ENCODE measurements at regions not wholly inside any gene's neighbourhood (a gene's known extent, or its start where the extent isn't known, plus 50 kb on each side); places are given as distances from the start of the nearest gene placed in this dataset.

DNA sequence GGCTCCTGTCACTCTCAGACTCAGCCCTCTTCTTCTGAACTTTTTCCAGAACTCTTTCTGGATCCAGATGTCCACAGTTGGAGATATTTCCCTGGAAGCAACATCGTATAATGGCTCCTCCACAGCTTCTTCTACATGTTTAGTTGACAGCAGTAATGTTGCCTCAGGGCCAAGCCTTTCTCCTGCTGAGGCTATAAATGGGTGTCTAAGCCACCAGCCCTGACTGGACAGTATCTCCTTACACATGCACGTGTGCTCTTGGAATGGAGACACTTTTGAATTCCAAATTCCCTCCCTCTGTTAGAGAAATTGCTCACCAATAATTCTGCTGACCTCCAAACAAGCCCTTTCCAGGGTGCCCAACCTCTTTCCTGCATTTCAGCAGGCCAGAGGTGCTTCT, 156.2 kb upstream of the PIK3C3 start:
- Histone ChIP-seq H3K4me1 (ENCODE audit: insufficient read depth, low read length, poor library complexity, severe bottlenecking) (no peaks in the 10 kb centered on the region), H3K36me3 (ENCODE audit: insufficient read depth, low read length) (no peaks in the 10 kb centered on the region), H3K9me3 (ENCODE audit: low read length) (no peaks in the 10 kb centered on the region), H3K4me2 (ENCODE audit: low read length) (no peak overlapping the region), H2AFZ (ENCODE audit: low read length) (no peak overlapping the region), H4K20me1 (ENCODE audit: insufficient read depth, low read length) (no peaks in the 10 kb centered on the region), H3K4me3 (ENCODE audit: low read depth, low read length, poor library complexity, severe bottlenecking) (no peak overlapping the region), H3K27ac (ENCODE audit: low read depth, low read length, poor library complexity, severe bottlenecking) (no peak overlapping the region), H3K79me2 (ENCODE audit: insufficient read depth, low read depth, low read length) (no peaks in the 10 kb centered on the region), H3K9me2 (ENCODE audit: insufficient read depth, low read length) (no peaks in the 10 kb centered on the region)
- ChIA-PET CTCF (ENCODE audit: unreplicated experiment) (no interaction called here), POLR2A (no interaction called here)
- no TSS peak for BruUV-seq (replicated peaks)
- TF ChIP-seq, protein P1, sequence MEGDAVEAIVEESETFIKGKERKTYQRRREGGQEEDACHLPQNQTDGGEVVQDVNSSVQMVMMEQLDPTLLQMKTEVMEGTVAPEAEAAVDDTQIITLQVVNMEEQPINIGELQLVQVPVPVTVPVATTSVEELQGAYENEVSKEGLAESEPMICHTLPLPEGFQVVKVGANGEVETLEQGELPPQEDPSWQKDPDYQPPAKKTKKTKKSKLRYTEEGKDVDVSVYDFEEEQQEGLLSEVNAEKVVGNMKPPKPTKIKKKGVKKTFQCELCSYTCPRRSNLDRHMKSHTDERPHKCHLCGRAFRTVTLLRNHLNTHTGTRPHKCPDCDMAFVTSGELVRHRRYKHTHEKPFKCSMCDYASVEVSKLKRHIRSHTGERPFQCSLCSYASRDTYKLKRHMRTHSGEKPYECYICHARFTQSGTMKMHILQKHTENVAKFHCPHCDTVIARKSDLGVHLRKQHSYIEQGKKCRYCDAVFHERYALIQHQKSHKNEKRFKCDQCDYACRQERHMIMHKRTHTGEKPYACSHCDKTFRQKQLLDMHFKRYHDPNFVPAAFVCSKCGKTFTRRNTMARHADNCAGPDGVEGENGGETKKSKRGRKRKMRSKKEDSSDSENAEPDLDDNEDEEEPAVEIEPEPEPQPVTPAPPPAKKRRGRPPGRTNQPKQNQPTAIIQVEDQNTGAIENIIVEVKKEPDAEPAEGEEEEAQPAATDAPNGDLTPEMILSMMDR (conservative IDR thresholded peaks at IDR 0.05; ENCODE audit: low read length), result no peak
- TF ChIP-seq EZH2phosphoT487 (IDR thresholded peaks at IDR 0.05; ENCODE audit: borderline replicate concordance, low read depth, low read length), result no peak
- no peak for DNase-seq (ENCODE audit: low spot score)
- intact Hi-C loops (cut with micrococcal nuclease; ENCODE audit: unreplicated experiment), result no loop called here

DNA sequence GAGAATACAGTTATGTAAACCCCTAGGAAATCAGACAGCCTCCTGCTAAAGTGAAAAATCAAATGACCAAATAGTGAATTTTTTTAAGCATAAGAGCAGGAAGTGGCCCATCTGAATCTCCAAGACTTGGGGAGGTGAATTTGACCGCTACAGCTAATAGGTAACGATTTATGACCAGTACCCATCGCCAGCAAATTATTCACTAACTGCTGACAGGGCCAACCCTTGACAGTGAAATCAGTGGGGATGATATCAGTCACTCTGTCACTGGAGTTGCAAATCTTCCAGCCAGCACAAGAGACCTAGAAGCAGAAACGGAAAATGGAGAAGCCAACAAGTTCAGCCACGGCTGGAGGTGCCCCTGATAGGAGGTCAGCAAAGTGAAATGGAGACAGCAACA, 164.3 kb upstream of the PIK3C3 start:
- Histone ChIP-seq H3K79me2 (ENCODE audit: insufficient read depth, low read depth, low read length) (no peaks in the 10 kb centered on the region), H3K27ac (ENCODE audit: low read depth, low read length, poor library complexity, severe bottlenecking) (no peak overlapping the region), H3K36me3 (ENCODE audit: insufficient read depth, low read length) (no peaks in the 10 kb centered on the region), H4K20me1 (ENCODE audit: insufficient read depth, low read length) (no peaks in the 10 kb centered on the region), H2AFZ (ENCODE audit: low read length) (no peak overlapping the region), H3K4me2 (ENCODE audit: low read length) (no peak overlapping the region), H3K9me3 (ENCODE audit: low read length) (no peaks in the 10 kb centered on the region), H3K9me2 (ENCODE audit: insufficient read depth, low read length) (no peaks in the 10 kb centered on the region), H3K4me3 (ENCODE audit: low read depth, low read length, poor library complexity, severe bottlenecking) (no peak overlapping the region), H3K4me1 (ENCODE audit: insufficient read depth, low read length, poor library complexity, severe bottlenecking) (no peaks in the 10 kb centered on the region)
- intact Hi-C loops (cut with micrococcal nuclease; ENCODE audit: unreplicated experiment), result no loop called here
- DNase-seq (ENCODE audit: low spot score), result no peak
- BruUV-seq (replicated peaks), result no TSS peak
- POLR2A ChIA-PET, result no interaction called here
- CTCF ChIA-PET (ENCODE audit: unreplicated experiment), result no interaction called here
- TF ChIP-seq, protein P1 (conservative IDR thresholded peaks at IDR 0.05; ENCODE audit: low read length), result no peak
- no peak for TF ChIP-seq EZH2phosphoT487 (IDR thresholded peaks at IDR 0.05; ENCODE audit: borderline replicate concordance, low read depth, low read length)

- H3K4me1 ChIP-seq (ENCODE audit: insufficient read depth, low read length, poor library complexity, severe bottlenecking), result no peaks in the 10 kb centered on the region
- H3K9me3 ChIP-seq (ENCODE audit: low read length), result no peaks in the 10 kb centered on the region
- no peaks in the 10 kb centered on the region for H3K79me2 ChIP-seq (ENCODE audit: insufficient read depth, low read depth, low read length)
- no peaks in the 10 kb centered on the region for H4K20me1 ChIP-seq (ENCODE audit: insufficient read depth, low read length)
- no peak overlapping the region for H3K4me3 ChIP-seq (ENCODE audit: low read depth, low read length, poor library complexity, severe bottlenecking)
- no peak for DNase-seq (ENCODE audit: low spot score)
- H3K9me2 ChIP-seq (ENCODE audit: insufficient read depth, low read length), result no peaks in the 10 kb centered on the region
- H2AFZ ChIP-seq (ENCODE audit: low read length), result no peak overlapping the region
- intact Hi-C loops (cut with micrococcal nuclease; ENCODE audit: unreplicated experiment), result no loop called here
- no peak for TF ChIP-seq EZH2phosphoT487 (IDR thresholded peaks at IDR 0.05; ENCODE audit: borderline replicate concordance, low read depth, low read length)
- TF ChIP-seq, protein P1 (conservative IDR thresholded peaks at IDR 0.05; ENCODE audit: low read length), result no peak
- ChIA-PET CTCF (ENCODE audit: unreplicated experiment) (no interaction called here), POLR2A (no interaction called here)
- BruUV-seq (replicated peaks), result no TSS peak
- no peaks in the 10 kb centered on the region for H3K36me3 ChIP-seq (ENCODE audit: insufficient read depth, low read length)
- H3K4me2 ChIP-seq (ENCODE audit: low read length), result no peak overlapping the region
- H3K27ac ChIP-seq (ENCODE audit: low read depth, low read length, poor library complexity, severe bottlenecking), result no peak overlapping the region
Measured at GRCh38 chr18:41789001-41789400, 166.0 kb upstream of the PIK3C3 start.
